Astrocyte of the cerebellum (primary cell): ENCODE measurements at regions not wholly inside any gene's neighbourhood (a gene's known extent, or its start where the extent isn't known, plus 50 kb on each side); places are given as distances from the start of the nearest gene placed in this dataset.
"Not testable (repeated sequence)": the region's sequence is repeated elsewhere in the genome, so short reads cannot be mapped to it uniquely, and the experiment has no call there.

Experiments used
- DNase-seq: peaks from one replicate; pipeline ENCODE4 v3.0.0-alpha.2; 2011; ENCODE audit warnings: low read depth
- H3K4me3 ChIP-seq: 2 replicates; pipeline ENCODE4 v1.5.1; 2011; ENCODE audit warnings: mild to moderate bottlenecking, low read depth, low read length, moderate library complexity
- in situ Hi-C: cut with HindIII; loops from 2 replicates; pipeline ENCODE4 v1.10.0; 2017; ENCODE audit warnings: low sequenced_read_pairs
- TF ChIP-seq, protein P1 (sequence below): IDR thresholded peaks from 2 replicates; pipeline ENCODE4 v1.5.1; 2012; ENCODE audit warnings: low read length, low read depth, moderate library complexity, mild to moderate bottlenecking; ENCODE audit errors: missing control alignments

DNA sequence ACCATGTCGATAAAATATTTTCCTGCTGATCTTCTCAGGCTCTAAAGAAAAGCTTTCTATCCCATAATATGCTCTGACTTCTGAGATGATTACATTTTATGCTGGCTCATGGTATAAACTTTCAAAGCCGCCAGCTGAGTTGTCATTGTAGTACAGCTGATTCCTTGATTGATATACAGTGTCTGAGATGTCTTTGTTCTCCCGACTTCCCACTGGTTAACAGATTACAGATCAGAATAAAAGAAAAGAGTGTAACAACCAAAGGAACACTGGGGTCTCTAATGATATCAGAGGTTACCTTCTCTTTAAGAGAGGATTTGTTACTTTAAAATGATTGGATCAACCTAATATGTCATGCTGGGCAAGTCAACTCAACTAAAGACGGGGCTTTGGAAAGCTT is 485.4 kb upstream of the LRRC7 start:
- DNase-seq = no peak
- in situ Hi-C loops = no loop called here
- TF ChIP-seq, protein P1, sequence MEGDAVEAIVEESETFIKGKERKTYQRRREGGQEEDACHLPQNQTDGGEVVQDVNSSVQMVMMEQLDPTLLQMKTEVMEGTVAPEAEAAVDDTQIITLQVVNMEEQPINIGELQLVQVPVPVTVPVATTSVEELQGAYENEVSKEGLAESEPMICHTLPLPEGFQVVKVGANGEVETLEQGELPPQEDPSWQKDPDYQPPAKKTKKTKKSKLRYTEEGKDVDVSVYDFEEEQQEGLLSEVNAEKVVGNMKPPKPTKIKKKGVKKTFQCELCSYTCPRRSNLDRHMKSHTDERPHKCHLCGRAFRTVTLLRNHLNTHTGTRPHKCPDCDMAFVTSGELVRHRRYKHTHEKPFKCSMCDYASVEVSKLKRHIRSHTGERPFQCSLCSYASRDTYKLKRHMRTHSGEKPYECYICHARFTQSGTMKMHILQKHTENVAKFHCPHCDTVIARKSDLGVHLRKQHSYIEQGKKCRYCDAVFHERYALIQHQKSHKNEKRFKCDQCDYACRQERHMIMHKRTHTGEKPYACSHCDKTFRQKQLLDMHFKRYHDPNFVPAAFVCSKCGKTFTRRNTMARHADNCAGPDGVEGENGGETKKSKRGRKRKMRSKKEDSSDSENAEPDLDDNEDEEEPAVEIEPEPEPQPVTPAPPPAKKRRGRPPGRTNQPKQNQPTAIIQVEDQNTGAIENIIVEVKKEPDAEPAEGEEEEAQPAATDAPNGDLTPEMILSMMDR = no peak
- H3K4me3 ChIP-seq = no peak overlapping the region

DNA sequence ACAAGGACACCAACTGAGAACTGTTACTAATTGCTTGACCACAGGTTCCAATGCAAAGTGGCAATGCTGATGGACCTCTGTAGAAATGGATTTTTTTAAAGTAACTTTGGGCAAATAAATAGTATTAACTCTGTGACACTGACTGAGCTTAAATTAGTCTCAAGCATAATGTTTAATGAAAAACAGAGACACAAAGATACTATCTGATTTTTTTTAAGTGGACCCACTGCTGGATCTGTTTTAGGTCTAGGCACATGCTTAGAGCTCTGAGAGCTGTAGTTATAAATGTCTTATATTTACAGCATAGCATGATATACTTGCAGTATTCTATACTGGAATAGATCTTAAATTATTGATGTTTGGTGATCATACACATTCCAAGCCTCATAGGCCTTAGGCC is 481.6 kb upstream of the LRRC7 start:
- no peak for DNase-seq
- H3K4me3 ChIP-seq = no peak overlapping the region
- TF ChIP-seq, protein P1 = no peak
- in situ Hi-C loops = no loop called here

DNA sequence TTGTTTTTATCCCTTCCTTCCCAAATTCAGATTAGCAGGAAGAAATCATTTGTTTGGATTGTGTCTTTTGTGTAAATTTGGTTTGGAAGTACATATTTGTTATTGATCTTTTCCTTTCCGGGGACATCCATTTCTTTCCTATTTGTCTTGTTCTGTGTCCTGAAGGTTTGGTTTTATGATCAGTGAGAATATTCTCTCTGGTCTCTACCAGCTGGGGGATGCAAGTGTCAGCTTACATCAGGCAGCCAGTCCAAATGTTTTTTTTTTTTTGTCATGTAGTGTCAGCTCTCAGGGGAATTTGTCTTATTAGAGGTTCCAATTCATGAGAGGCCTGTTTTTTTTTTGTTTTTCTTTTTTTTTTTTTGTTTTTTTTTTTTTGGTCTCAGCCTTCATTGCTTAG is 479.2 kb upstream of the LRRC7 start:
- in situ Hi-C loops = no loop called here
- H3K4me3 ChIP-seq = no peak overlapping the region
- no peak for DNase-seq
- TF ChIP-seq, protein P1 = no peak

DNA sequence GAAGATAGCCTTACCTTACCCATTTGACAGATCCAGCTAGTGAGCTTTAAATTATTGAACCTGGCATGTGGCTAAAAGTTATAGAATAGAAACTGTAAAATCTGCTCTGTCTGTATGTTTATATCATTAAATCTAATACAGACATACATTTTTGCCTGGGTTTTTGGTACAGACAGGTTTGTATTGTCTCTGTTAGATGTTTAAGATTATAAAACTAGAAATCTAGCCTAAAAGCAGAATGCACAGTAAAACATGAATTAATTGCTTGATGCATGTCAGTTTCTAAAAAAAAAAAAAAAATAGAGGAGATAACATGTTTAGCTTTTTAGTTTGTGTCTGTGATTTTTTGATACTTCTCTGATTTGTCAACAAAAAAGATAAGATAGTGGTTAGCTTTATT is 477.6 kb upstream of the LRRC7 start:
- in situ Hi-C loops = no loop called here
- TF ChIP-seq, protein P1 = no peak
- no peak overlapping the region for H3K4me3 ChIP-seq
- DNase-seq = no peak

DNA sequence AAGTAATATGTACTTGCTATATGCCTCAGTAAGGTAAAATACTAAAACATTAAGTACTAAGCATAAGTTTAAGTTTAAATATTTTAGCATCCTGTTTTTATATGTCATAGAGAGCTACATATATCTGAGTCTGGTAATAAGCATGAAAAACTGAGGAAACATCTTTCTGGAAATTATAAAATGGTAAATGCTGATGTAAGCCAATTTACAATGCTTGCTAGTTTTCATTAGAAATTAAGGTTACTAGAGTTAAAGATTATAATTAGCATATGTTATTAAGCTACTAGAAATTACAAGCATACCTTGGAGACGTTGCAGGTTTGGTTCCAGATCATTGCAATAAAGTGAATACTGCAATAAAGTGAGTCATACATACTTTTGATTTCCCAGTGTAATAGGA is 477.0 kb upstream of the LRRC7 start:
- TF ChIP-seq, protein P1 = no peak
- H3K4me3 ChIP-seq = no peak overlapping the region
- in situ Hi-C loops = no loop called here
- no peak for DNase-seq

DNA sequence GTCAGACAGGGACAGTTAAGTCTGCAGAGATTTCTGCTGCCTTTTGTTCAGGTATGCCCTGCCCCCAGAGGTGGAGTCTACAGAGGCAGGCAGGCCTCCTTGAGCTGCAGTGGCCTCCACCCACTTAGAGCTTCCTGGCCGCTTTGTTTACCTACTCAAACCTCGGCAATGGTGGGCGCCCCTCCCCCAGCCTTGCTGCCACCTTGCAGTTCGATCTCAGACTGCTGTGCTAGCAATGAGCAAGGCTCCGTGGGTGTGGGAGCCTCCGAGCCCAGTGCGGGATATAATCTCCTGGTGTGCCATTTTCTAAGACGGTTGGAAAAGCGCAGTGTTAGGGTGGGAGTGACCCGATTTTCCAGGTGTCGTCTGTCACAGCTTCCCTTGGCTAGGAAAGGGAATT is 465.7 kb upstream of the LRRC7 start:
- DNase-seq, H3K4me3 ChIP-seq, in situ Hi-C loops: not testable (repeated sequence)

DNA sequence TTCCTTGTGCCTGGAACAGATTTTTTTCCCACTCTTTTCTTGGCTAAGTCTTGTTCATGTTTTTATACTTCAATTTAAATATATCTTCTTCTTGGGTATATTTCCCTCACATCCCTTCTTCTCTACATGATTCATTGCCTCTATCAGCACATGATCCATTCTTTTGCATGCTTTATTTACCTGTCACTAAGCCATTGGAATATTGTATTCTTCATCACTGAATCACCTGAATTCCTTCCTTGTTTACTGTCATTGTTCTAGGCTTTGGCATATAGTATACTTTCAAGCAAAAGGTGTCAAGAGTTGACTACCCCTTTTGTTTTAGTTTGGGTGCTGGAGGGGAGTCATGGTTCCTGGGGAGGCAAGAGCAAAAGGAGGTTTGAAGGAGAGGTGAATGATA is 464.5 kb upstream of the LRRC7 start:
- TF ChIP-seq, protein P1 = no peak
- in situ Hi-C loops = no loop called here
- DNase-seq = no peak
- no peak overlapping the region for H3K4me3 ChIP-seq
